ENCODE measurements at regions not wholly inside any gene's neighbourhood (a gene's known extent, or its start where the extent isn't known, plus 50 kb on each side); places are given as distances from the start of the nearest gene placed in this dataset.
"Not testable (repeated sequence)": the region's sequence is repeated elsewhere in the genome, so short reads cannot be mapped to it uniquely, and the experiment has no call there.

DNA sequence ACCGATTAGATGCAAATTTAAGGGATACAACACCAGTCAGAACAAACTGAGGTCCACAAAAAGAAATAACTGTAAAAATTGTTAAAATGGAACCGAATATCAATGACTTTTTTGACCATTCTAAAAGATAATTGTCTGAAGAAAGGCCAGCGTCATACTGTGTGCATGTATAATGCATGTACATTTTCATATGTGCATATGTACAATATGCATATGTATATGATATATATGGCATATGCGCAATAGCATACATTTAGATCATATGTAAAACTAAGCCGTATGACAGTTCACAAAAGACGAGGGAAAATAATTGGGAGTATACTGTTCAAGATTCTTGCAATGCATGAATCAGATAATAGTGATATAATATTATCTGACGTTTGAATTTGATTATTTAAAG lies 475.8 kb upstream of the TMEM132C start:
- no peak overlapping the region for H3K4me3 ChIP-seq (replicated peaks; ENCODE audit: low read depth, low read length)
- no peak for TF ChIP-seq CTCF (IDR thresholded peaks at IDR 0.05; ENCODE audit: insufficient read depth, low read length, poor library complexity, severe bottlenecking)
- DNase-seq (ENCODE audit: extremely low read depth, insufficient read length), result no peak
- no peaks in the 10 kb centered on the region for H3K27me3 ChIP-seq (replicated peaks; ENCODE audit: control insufficient read depth, insufficient read depth, low read length)
- no peaks in the 10 kb centered on the region for H3K36me3 ChIP-seq (ENCODE audit: control insufficient read depth, insufficient read depth, low read length)

GRCh38 chr12:127797918-127798317 lies 469.1 kb upstream of the TMEM132C start:
- no peak for TF ChIP-seq CTCF (IDR thresholded peaks at IDR 0.05; ENCODE audit: insufficient read depth, low read length, poor library complexity, severe bottlenecking)
- no peaks in the 10 kb centered on the region for H3K27me3 ChIP-seq (replicated peaks; ENCODE audit: control insufficient read depth, insufficient read depth, low read length)
- H3K4me3 ChIP-seq (replicated peaks; ENCODE audit: low read depth, low read length), result no peak overlapping the region

DNA sequence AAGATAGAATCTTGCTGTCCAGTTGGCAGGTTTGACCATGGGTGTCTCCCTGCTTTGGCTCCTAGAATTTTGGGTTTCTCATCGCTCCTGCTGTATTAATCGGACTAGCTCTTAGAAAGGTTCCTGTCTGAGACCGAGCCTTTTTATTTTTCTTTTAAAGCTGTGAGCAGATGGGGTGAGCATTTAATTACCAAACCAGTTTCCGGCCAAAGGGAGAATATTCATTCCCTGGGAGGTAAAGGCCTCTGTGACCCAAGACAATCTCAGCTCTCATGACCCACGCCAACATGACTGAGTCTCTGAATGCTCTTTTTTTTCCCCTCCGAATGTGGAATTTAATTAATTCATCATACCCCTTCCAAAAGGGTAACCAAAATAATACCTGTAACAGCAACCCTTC lies 464.7 kb upstream of the TMEM132C start:
- Histone ChIP-seq H3K4me3 (replicated peaks; ENCODE audit: low read depth, low read length) (no peak overlapping the region), H3K27me3 (replicated peaks; ENCODE audit: control insufficient read depth, insufficient read depth, low read length) (no peaks in the 10 kb centered on the region), H3K36me3 (ENCODE audit: control insufficient read depth, insufficient read depth, low read length) (no peaks in the 10 kb centered on the region)
- no peak for TF ChIP-seq CTCF (IDR thresholded peaks at IDR 0.05; ENCODE audit: insufficient read depth, low read length, poor library complexity, severe bottlenecking)
- DNase-seq (ENCODE audit: extremely low read depth, insufficient read length), result no peak

More at GRCh38 chr12:127797918-127798317, 469.1 kb upstream of the TMEM132C start:
- no peaks in the 10 kb centered on the region for H3K36me3 ChIP-seq (ENCODE audit: control insufficient read depth, insufficient read depth, low read length)
- no peak for DNase-seq (ENCODE audit: extremely low read depth, insufficient read length)

- TF ChIP-seq CTCF (IDR thresholded peaks at IDR 0.05; ENCODE audit: insufficient read depth, low read length, poor library complexity, severe bottlenecking), result no peak
- H3K36me3 ChIP-seq (ENCODE audit: control insufficient read depth, insufficient read depth, low read length), result no peaks in the 10 kb centered on the region
- DNase-seq (ENCODE audit: extremely low read depth, insufficient read length), result no peak
- no peaks in the 10 kb centered on the region for H3K27me3 ChIP-seq (replicated peaks; ENCODE audit: control insufficient read depth, insufficient read depth, low read length)
- H3K4me3 ChIP-seq (replicated peaks; ENCODE audit: low read depth, low read length), result no peak overlapping the region
These were observed 463.4 kb upstream of the TMEM132C start for GRCh38 chr12:127803545-127803944.

DNA sequence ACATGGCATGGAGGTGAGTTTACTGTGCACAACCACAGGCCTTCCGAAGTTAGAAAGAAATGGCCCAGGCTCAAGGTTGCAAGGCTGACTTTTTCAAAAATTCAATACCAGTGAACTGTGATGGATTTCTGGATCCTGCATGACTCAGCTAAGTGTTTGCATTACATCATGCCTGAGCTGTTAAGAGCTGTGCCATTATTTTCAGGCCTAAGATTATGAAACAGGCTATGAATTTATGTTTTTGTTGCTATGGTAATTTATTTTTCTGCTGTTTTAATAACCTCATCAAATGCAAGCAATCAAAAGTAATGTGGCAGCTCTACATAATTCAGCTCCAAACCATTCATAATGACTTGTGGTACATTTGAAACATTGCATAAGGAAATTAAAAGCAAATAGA lies 457.7 kb upstream of the TMEM132C start:
- H3K27me3 ChIP-seq (replicated peaks; ENCODE audit: control insufficient read depth, insufficient read depth, low read length), result no peaks in the 10 kb centered on the region
- DNase-seq (ENCODE audit: extremely low read depth, insufficient read length), result no peak
- H3K36me3 ChIP-seq (ENCODE audit: control insufficient read depth, insufficient read depth, low read length), result no peaks in the 10 kb centered on the region
- no peak overlapping the region for H3K4me3 ChIP-seq (replicated peaks; ENCODE audit: low read depth, low read length)
- no peak for TF ChIP-seq CTCF (IDR thresholded peaks at IDR 0.05; ENCODE audit: insufficient read depth, low read length, poor library complexity, severe bottlenecking)

GRCh38 chr12:127810041-127810440 lies 456.9 kb upstream of the TMEM132C start:
- H3K4me3 ChIP-seq (replicated peaks; ENCODE audit: low read depth, low read length), result no peak overlapping the region
- no peaks in the 10 kb centered on the region for H3K36me3 ChIP-seq (ENCODE audit: control insufficient read depth, insufficient read depth, low read length)
- TF ChIP-seq CTCF (IDR thresholded peaks at IDR 0.05; ENCODE audit: insufficient read depth, low read length, poor library complexity, severe bottlenecking), result no peak
- no peak for DNase-seq (ENCODE audit: extremely low read depth, insufficient read length)
- H3K27me3 ChIP-seq (replicated peaks; ENCODE audit: control insufficient read depth, insufficient read depth, low read length), result no peaks in the 10 kb centered on the region

DNA sequence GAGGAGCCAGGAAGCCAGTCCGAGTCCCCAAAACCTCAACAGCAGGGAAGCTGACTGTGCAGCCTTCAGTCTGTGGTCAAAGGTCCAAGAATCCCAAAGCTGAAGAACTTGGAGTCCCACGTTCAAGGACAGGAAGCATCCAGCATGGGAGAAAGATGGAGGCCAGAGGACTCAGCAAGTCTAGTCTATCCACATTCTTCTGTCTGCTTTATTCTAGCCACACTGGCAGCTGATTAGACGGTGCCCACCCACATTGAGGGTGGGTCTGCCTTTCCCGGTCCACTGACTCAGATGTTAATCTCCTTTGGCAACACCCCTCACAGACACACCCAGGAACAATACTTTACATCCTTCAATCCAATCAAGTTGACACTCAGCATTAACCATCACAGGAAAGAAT lies 456.5 kb upstream of the TMEM132C start:
- not testable (repeated sequence) for H3K27me3 ChIP-seq (replicated peaks; ENCODE audit: control insufficient read depth, insufficient read depth, low read length); DNase-seq (ENCODE audit: extremely low read depth, insufficient read length); H3K36me3 ChIP-seq (ENCODE audit: control insufficient read depth, insufficient read depth, low read length); H3K4me3 ChIP-seq (replicated peaks; ENCODE audit: low read depth, low read length)

Data from GM06990 (cell line).